ENCODE measurements at regions not wholly inside any gene's neighbourhood (a gene's known extent, or its start where the extent isn't known, plus 50 kb on each side); places are given as distances from the start of the nearest gene placed in this dataset.

DNA sequence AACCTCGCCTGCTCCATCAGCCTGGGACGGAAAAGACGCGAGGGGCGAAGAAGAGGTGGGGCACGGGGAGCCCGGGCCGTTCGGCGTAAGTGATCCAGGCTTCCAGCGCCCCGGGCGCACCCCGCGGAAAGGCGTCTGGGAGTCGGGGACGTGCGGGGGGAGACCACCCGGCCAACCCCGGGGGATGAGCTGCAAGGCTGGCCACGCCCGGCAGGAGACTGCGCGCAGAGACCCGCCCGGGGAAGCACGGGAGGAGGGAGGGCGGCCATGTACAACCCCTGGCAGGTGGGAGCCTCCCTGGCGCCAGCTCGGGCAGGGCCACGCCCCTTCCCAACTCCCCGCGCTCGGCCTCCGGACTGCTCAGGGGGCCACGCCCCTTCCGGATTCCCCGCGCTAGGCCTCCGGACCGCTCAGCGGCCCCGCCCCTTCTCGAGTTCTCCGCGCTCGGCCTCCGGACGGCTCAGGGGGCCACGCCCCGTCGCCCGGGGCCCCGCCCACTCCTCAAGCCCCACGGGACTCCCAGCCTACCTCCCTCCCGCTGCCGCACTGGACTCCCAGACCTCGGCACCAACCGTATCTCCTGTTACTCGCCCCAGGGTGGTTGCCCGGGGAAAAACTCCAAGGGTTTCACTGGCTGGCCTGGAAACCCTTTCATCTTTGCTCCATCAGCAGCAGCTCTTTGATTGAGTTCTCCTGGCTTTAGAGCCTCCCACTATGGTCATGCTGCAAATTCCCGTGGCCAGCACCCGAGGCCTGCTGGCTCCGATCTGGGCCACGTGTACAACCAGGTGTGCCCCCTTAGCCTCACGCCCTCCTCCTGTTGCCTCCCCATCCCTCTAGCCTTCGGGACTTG lies 284.4 kb downstream of the ZEB1 start (continued):
- TF ChIP-seq, protein P1, sequence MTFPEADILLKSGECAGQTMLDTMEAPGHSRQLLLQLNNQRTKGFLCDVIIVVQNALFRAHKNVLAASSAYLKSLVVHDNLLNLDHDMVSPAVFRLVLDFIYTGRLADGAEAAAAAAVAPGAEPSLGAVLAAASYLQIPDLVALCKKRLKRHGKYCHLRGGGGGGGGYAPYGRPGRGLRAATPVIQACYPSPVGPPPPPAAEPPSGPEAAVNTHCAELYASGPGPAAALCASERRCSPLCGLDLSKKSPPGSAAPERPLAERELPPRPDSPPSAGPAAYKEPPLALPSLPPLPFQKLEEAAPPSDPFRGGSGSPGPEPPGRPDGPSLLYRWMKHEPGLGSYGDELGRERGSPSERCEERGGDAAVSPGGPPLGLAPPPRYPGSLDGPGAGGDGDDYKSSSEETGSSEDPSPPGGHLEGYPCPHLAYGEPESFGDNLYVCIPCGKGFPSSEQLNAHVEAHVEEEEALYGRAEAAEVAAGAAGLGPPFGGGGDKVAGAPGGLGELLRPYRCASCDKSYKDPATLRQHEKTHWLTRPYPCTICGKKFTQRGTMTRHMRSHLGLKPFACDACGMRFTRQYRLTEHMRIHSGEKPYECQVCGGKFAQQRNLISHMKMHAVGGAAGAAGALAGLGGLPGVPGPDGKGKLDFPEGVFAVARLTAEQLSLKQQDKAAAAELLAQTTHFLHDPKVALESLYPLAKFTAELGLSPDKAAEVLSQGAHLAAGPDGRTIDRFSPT (tag by site-specific recombination; IDR thresholded peaks at IDR 0.05), result peak; percentile 81
- no peak for TF ChIP-seq ZFP41 (tag by site-specific recombination; IDR thresholded peaks at IDR 0.05; ENCODE audit: borderline replicate concordance)
- TF ChIP-seq ZNF629 (tag by site-specific recombination; IDR thresholded peaks at IDR 0.05), result 0 out of 2 replicates have a peak, but pooled peaks have one; percentile 24
- peak; percentile 80 for TF ChIP-seq KLF10 (tag by site-specific recombination; IDR thresholded peaks at IDR 0.05)
- no peak for TF ChIP-seq RBAK (tag by site-specific recombination; IDR thresholded peaks at IDR 0.05)
- TF ChIP-seq ZNF521 (tag by site-specific recombination; IDR thresholded peaks at IDR 0.05), result no peak
- TF ChIP-seq, protein P2, sequence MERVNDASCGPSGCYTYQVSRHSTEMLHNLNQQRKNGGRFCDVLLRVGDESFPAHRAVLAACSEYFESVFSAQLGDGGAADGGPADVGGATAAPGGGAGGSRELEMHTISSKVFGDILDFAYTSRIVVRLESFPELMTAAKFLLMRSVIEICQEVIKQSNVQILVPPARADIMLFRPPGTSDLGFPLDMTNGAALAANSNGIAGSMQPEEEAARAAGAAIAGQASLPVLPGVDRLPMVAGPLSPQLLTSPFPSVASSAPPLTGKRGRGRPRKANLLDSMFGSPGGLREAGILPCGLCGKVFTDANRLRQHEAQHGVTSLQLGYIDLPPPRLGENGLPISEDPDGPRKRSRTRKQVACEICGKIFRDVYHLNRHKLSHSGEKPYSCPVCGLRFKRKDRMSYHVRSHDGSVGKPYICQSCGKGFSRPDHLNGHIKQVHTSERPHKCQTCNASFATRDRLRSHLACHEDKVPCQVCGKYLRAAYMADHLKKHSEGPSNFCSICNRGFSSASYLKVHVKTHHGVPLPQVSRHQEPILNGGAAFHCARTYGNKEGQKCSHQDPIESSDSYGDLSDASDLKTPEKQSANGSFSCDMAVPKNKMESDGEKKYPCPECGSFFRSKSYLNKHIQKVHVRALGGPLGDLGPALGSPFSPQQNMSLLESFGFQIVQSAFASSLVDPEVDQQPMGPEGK (tag by site-specific recombination; IDR thresholded peaks at IDR 0.05), result peak; percentile 90
- TF ChIP-seq ZNF843 (tag by site-specific recombination; IDR thresholded peaks at IDR 0.05), result peak; percentile 68
- peak; percentile 91 for TF ChIP-seq ZBTB17 (tag by site-specific recombination; IDR thresholded peaks at IDR 0.05)
- TF ChIP-seq ZNF223 (tag by site-specific recombination; IDR thresholded peaks at IDR 0.05), result no peak
- peak; percentile 83 for TF ChIP-seq ZBTB8A (tag by site-specific recombination; IDR thresholded peaks at IDR 0.05)
- no peak for TF ChIP-seq ZNF777 (tag by site-specific recombination; IDR thresholded peaks at IDR 0.05; ENCODE audit: borderline replicate concordance)
- no peak for TF ChIP-seq ZNF654 (tag by site-specific recombination; IDR thresholded peaks at IDR 0.05; ENCODE audit: low read depth)
- TF ChIP-seq ZSCAN23 (tag by site-specific recombination; IDR thresholded peaks at IDR 0.05), result no peak
- TF ChIP-seq ZNF366 (tag by site-specific recombination; conservative IDR thresholded peaks at IDR 0.05), result no peak
- TF ChIP-seq ZNF114 (tag by site-specific recombination; IDR thresholded peaks at IDR 0.05), result no peak
- no peak for TF ChIP-seq ZNF624 (tag by site-specific recombination; IDR thresholded peaks at IDR 0.05)
- TF ChIP-seq, protein P3, sequence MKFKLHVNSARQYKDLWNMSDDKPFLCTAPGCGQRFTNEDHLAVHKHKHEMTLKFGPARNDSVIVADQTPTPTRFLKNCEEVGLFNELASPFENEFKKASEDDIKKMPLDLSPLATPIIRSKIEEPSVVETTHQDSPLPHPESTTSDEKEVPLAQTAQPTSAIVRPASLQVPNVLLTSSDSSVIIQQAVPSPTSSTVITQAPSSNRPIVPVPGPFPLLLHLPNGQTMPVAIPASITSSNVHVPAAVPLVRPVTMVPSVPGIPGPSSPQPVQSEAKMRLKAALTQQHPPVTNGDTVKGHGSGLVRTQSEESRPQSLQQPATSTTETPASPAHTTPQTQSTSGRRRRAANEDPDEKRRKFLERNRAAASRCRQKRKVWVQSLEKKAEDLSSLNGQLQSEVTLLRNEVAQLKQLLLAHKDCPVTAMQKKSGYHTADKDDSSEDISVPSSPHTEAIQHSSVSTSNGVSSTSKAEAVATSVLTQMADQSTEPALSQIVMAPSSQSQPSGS (tag by site-specific recombination; IDR thresholded peaks at IDR 0.05; ENCODE audit: low read depth), result no peak
- no peak for TF ChIP-seq ZNF146 (tag by site-specific recombination; IDR thresholded peaks at IDR 0.05)
- no peak for TF ChIP-seq ZNF48 (tag by site-specific recombination; IDR thresholded peaks at IDR 0.05)
- TF ChIP-seq ZNF23 (tag by site-specific recombination; IDR thresholded peaks at IDR 0.05; ENCODE audit: borderline replicate concordance), result no peak
- TF ChIP-seq ZNF37A (tag by site-specific recombination; IDR thresholded peaks at IDR 0.05), result no peak
- peak; percentile 54; the same call in 1 of the 2 replicates for TF ChIP-seq WT1 (tag by site-specific recombination; IDR thresholded peaks at IDR 0.05)
- no peak for TF ChIP-seq ZNF354C (tag by site-specific recombination; IDR thresholded peaks at IDR 0.05; ENCODE audit: borderline replicate concordance, low read depth)
- TF ChIP-seq FEZF1 (tag by site-specific recombination; IDR thresholded peaks at IDR 0.05), result no peak
- TF ChIP-seq, protein P4, sequence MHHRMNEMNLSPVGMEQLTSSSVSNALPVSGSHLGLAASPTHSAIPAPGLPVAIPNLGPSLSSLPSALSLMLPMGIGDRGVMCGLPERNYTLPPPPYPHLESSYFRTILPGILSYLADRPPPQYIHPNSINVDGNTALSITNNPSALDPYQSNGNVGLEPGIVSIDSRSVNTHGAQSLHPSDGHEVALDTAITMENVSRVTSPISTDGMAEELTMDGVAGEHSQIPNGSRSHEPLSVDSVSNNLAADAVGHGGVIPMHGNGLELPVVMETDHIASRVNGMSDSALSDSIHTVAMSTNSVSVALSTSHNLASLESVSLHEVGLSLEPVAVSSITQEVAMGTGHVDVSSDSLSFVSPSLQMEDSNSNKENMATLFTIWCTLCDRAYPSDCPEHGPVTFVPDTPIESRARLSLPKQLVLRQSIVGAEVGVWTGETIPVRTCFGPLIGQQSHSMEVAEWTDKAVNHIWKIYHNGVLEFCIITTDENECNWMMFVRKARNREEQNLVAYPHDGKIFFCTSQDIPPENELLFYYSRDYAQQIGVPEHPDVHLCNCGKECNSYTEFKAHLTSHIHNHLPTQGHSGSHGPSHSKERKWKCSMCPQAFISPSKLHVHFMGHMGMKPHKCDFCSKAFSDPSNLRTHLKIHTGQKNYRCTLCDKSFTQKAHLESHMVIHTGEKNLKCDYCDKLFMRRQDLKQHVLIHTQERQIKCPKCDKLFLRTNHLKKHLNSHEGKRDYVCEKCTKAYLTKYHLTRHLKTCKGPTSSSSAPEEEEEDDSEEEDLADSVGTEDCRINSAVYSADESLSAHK (tag by site-specific recombination; IDR thresholded peaks at IDR 0.05), result no peak
- TF ChIP-seq ZNF24 (tag by site-specific recombination; IDR thresholded peaks at IDR 0.05), result 0 out of 2 replicates have a peak, but pooled peaks have one; percentile 12
- no peak for TF ChIP-seq ZNF214 (tag by site-specific recombination; IDR thresholded peaks at IDR 0.05; ENCODE audit: borderline replicate concordance)
- TF ChIP-seq ZNF112 (tag by site-specific recombination; IDR thresholded peaks at IDR 0.05), result no peak
- TF ChIP-seq ZNF600 (tag by site-specific recombination; IDR thresholded peaks at IDR 0.05), result peak; percentile 53; the same call in 1 of the 2 replicates
- TF ChIP-seq OVOL3 (tag by site-specific recombination; IDR thresholded peaks at IDR 0.05), result peak; percentile 24; the same call in 1 of the 2 replicates
- TF ChIP-seq TRIM28 (IDR thresholded peaks at IDR 0.05; ENCODE audit: borderline replicate concordance, low read length), result 0 out of 2 replicates have a peak, but pooled peaks have one; percentile 19
- TF ChIP-seq ZNF670 (tag by site-specific recombination; IDR thresholded peaks at IDR 0.05; ENCODE audit: low read depth), result no peak
- TF ChIP-seq ZNF529 (tag by site-specific recombination; IDR thresholded peaks at IDR 0.05; ENCODE audit: insufficient replicate concordance), result no peak

Data from HEK293 (cell line).